ENCODE measurements at regions not wholly inside any gene's neighbourhood (a gene's known extent, or its start where the extent isn't known, plus 50 kb on each side); places are given as distances from the start of the nearest gene placed in this dataset.
A peak's percentile ranks its signal among the peaks of the same experiment; 100 is the strongest.

- Histone ChIP-seq H4K20me1 (replicated peaks; ENCODE audit: control insufficient read depth, insufficient read depth, low read length) (no peaks in the 10 kb centered on the region; the same call in 1 of the 2 replicates), H3K27me3 (ENCODE audit: control insufficient read depth in 2 of 2, insufficient read depth in 2 of 2, low read length in 2 of 2) (peaks cover 8 to 16% of the 10 kb centered on the region in 2 experiments; a peak in 4 of 5 replicates), H3K9ac (ENCODE audit: insufficient read depth in 1 of 2, low read depth in 2 of 2, low read length in 2 of 2) (no peak overlapping the region), H3K4me3 (no peak overlapping the region), H2AFZ (ENCODE audit: low read depth, low read length) (no peak overlapping the region), H3K4me2 (ENCODE audit: insufficient read depth, low read length) (no peak overlapping the region), H3K9me3 (replicated peaks; ENCODE audit: control insufficient read depth, insufficient read depth, low read depth, low read length) (no peaks in the 10 kb centered on the region), H3K27ac (ENCODE audit: extremely low read depth, low read depth, low read length) (no peak overlapping the region), H3K79me2 (ENCODE audit: control insufficient read depth, insufficient read depth, low read length) (no peaks in the 10 kb centered on the region), H3K4me1 (replicated peaks in 1 of 2; ENCODE audit: control insufficient read depth in 2 of 2, insufficient read depth in 2 of 2, low read length in 2 of 2) (no peaks in the 10 kb centered on the region), H3K9me1 (ENCODE audit: control insufficient read depth, insufficient read depth, low read length) (no peaks in the 10 kb centered on the region), H3K36me3 (ENCODE audit: control insufficient read depth, insufficient read depth, low read length) (no peaks in the 10 kb centered on the region)
- CTCF ChIA-PET (ENCODE audit: low intra/inter-chr PET ratio) = no interaction called here
- no peak for FAIRE-seq
- BruUV-seq (replicated peaks) = no TSS peak
- no peak for TF ChIP-seq SETDB1 (IDR thresholded peaks at IDR 0.05; ENCODE audit: low read length)
- TF ChIP-seq ZNF146 (CRISPR knock-in tag; IDR thresholded peaks at IDR 0.05; ENCODE audit: unreplicated experiment) = peak; percentile 82
- TF ChIP-seq RBM25 (IDR thresholded peaks at IDR 0.05; ENCODE audit: low read depth, low read length, severe bottlenecking) = peak; percentile 52
- POLR2A ChIA-PET = no interaction called here
- ATAC-seq = no peak
- 4% methylated on average over 1 of the region's 1 CpG for WGBS (ENCODE audit: insufficient coverage, low coverage, missing lambda C conversion rate)
- intact Hi-C loops (cut with micrococcal nuclease) = no loop called here
- in situ Hi-C loops (cut with MboI) = no loop called here
- no peak for DNase-seq (ENCODE audit: extremely low read depth in 1 of 4, low spot score in 3 of 4)
Measured at GRCh38 chr21:38569733-38570132, 71.5 kb upstream of the ERG start.

GRCh38 chr21:38570596-38570995 lies 72.3 kb upstream of the ERG start:
- H3K79me2 ChIP-seq (ENCODE audit: control insufficient read depth, insufficient read depth, low read length) = no peaks in the 10 kb centered on the region
- no peaks in the 10 kb centered on the region for H3K36me3 ChIP-seq (ENCODE audit: control insufficient read depth, insufficient read depth, low read length)
- no peak overlapping the region for H3K27ac ChIP-seq (ENCODE audit: extremely low read depth, low read depth, low read length)
- DNase-seq (ENCODE audit: extremely low read depth in 1 of 4, low spot score in 3 of 4) (no peak), ATAC-seq (no peak), FAIRE-seq (no peak)
- peaks cover 12 to 20% of the 10 kb centered on the region in 2 experiments; a peak in 3 of 5 replicates for H3K27me3 ChIP-seq (ENCODE audit: control insufficient read depth in 2 of 2, insufficient read depth in 2 of 2, low read length in 2 of 2)
- ChIA-PET CTCF (ENCODE audit: low intra/inter-chr PET ratio) (no interaction called here), POLR2A (interaction anchor here (0.5 to 0.6 kb wide), 2 partner anchors 60 to 1940 kb away, joined by 4 read pairs; no protein-coding TSS in a partner anchor)
- TF ChIP-seq KAT8 (IDR thresholded peaks at IDR 0.05; ENCODE audit: low read depth) (no peak), ZNF592 (IDR thresholded peaks at IDR 0.05) (no peak), SAFB2 (IDR thresholded peaks at IDR 0.05; ENCODE audit: borderline replicate concordance, low read depth, low read length, severe bottlenecking) (no peak), SPI1 (IDR thresholded peaks at IDR 0.05; ENCODE audit: borderline replicate concordance, low read depth, low read length) (no peak)
- H3K9me3 ChIP-seq (replicated peaks; ENCODE audit: control insufficient read depth, insufficient read depth, low read depth, low read length) = no peaks in the 10 kb centered on the region
- H3K4me1 ChIP-seq (replicated peaks in 1 of 2; ENCODE audit: control insufficient read depth in 2 of 2, insufficient read depth in 2 of 2, low read length in 2 of 2) = no peaks in the 10 kb centered on the region
- no peak overlapping the region for H2AFZ ChIP-seq (ENCODE audit: low read depth, low read length)
- H3K4me3 ChIP-seq = no peak overlapping the region
- in situ Hi-C loops (cut with MboI) = no loop called here
- no peak overlapping the region for H3K4me2 ChIP-seq (ENCODE audit: insufficient read depth, low read length)
- BruUV-seq (replicated peaks) = no TSS peak
- no peaks in the 10 kb centered on the region for H3K9me1 ChIP-seq (ENCODE audit: control insufficient read depth, insufficient read depth, low read length)
- intact Hi-C loops (cut with micrococcal nuclease) = no loop called here
- no peak overlapping the region for H3K9ac ChIP-seq (ENCODE audit: insufficient read depth in 1 of 2, low read depth in 2 of 2, low read length in 2 of 2)
- WGBS (ENCODE audit: insufficient coverage, low coverage, missing lambda C conversion rate) = 0% methylated on average over 6 of the region's 6 CpGs
- H4K20me1 ChIP-seq (replicated peaks; ENCODE audit: control insufficient read depth, insufficient read depth, low read length) = no peaks in the 10 kb centered on the region; the same call in 1 of the 2 replicates
